ENCODE measurements at regions not wholly inside any gene's neighbourhood (a gene's known extent, or its start where the extent isn't known, plus 50 kb on each side); places are given as distances from the start of the nearest gene placed in this dataset.
A peak's percentile ranks its signal among the peaks of the same experiment; 100 is the strongest.
"Not testable (repeated sequence)": the region's sequence is repeated elsewhere in the genome, so short reads cannot be mapped to it uniquely, and the experiment has no call there.

- CTCF ChIA-PET, result interaction anchor here (0.9 kb wide), 1 partner anchor 128 kb away, joined by 3 read pairs; no protein-coding TSS in a partner anchor
- intact Hi-C loops (cut with micrococcal nuclease), result no loop called here
- H3K27me3 ChIP-seq (ENCODE audit: low read length), result no peaks in the 10 kb centered on the region
- no peaks in the 10 kb centered on the region for H3K9me3 ChIP-seq (ENCODE audit: low read length)
- POLR2A ChIA-PET (ENCODE audit: unreplicated experiment), result no interaction called here
- H2AFZ ChIP-seq (ENCODE audit: low read length), result peak overlapping the region; percentile 17; the same call in 1 of the 2 replicates
- no peaks in the 10 kb centered on the region for H3K79me2 ChIP-seq (ENCODE audit: low read length)
- H3K4me1 ChIP-seq (ENCODE audit: insufficient read depth, low read length), result peaks cover 11% of the 10 kb centered on the region
- H3K9ac ChIP-seq (ENCODE audit: low read length), result no peak overlapping the region
- H3F3A ChIP-seq (ENCODE audit: low read length, unreplicated experiment), result no peaks in the 10 kb centered on the region
- H3K27ac ChIP-seq (ENCODE audit: low read length), result no peak overlapping the region
- no peaks in the 10 kb centered on the region for H3K9me2 ChIP-seq (replicated peaks; ENCODE audit: low read length)
- H3K4me3 ChIP-seq (ENCODE audit: low read length), result no peak overlapping the region
- TF ChIP-seq EZH2 (IDR thresholded peaks at IDR 0.05; ENCODE audit: low read length, unreplicated experiment) (no peak), CTCF (conservative IDR thresholded peaks at IDR 0.05; ENCODE audit: low read depth, low read length) (0 out of 2 replicates have a peak, but pooled peaks have one; percentile 43)
- H3K36me3 ChIP-seq (ENCODE audit: low read depth, low read length), result no peaks in the 10 kb centered on the region
- DNase-seq (peak; percentile 73), ATAC-seq (peak; percentile 95)
- H3K4me2 ChIP-seq (ENCODE audit: low read length), result no peak overlapping the region
- BruUV-seq (replicated peaks), result no TSS peak
- H4K20me1 ChIP-seq (ENCODE audit: low read length), result no peaks in the 10 kb centered on the region
Observed at GRCh38 chr10:60594476-60595051, 183.7 kb upstream of the CDK1 start.

GRCh38 chr10:60591119-60591518 lies 187.2 kb upstream of the CDK1 start:
- Histone ChIP-seq H3K9me2 (replicated peaks; ENCODE audit: low read length) (no peaks in the 10 kb centered on the region), H3K9ac (ENCODE audit: low read length) (no peak overlapping the region), H3K36me3 (ENCODE audit: low read depth, low read length) (no peaks in the 10 kb centered on the region), H3F3A (ENCODE audit: low read length, unreplicated experiment) (no peaks in the 10 kb centered on the region), H3K27ac (ENCODE audit: low read length) (no peak overlapping the region), H3K4me3 (ENCODE audit: low read length) (no peak overlapping the region), H3K4me2 (ENCODE audit: low read length) (no peak overlapping the region), H3K79me2 (ENCODE audit: low read length) (no peaks in the 10 kb centered on the region), H3K9me3 (ENCODE audit: low read length) (no peaks in the 10 kb centered on the region), H2AFZ (ENCODE audit: low read length) (no peak overlapping the region), H4K20me1 (ENCODE audit: low read length) (no peaks in the 10 kb centered on the region), H3K4me1 (ENCODE audit: insufficient read depth, low read length) (peaks cover 11% of the 10 kb centered on the region), H3K27me3 (ENCODE audit: low read length) (no peaks in the 10 kb centered on the region)
- TF ChIP-seq EZH2 (IDR thresholded peaks at IDR 0.05; ENCODE audit: low read length, unreplicated experiment), result no peak
- TF ChIP-seq CTCF (conservative IDR thresholded peaks at IDR 0.05; ENCODE audit: low read depth, low read length), result no peak
- no peak for TF ChIP-seq EZH2phosphoT487 (IDR thresholded peaks at IDR 0.05; ENCODE audit: borderline replicate concordance, low read length)
- CTCF ChIA-PET, result no interaction called here
- POLR2A ChIA-PET (ENCODE audit: unreplicated experiment), result no interaction called here
- ATAC-seq (no peak), DNase-seq (no peak)
- BruUV-seq (replicated peaks), result no TSS peak
- intact Hi-C loops (cut with micrococcal nuclease), result no loop called here

GRCh38 chr10:60589376-60589775 lies 188.9 kb upstream of the CDK1 start:
- ATAC-seq, result no peak
- ChIA-PET POLR2A (ENCODE audit: unreplicated experiment) (no interaction called here), CTCF (no interaction called here)
- Histone ChIP-seq H3K27ac (ENCODE audit: low read length) (no peak overlapping the region), H3F3A (ENCODE audit: low read length, unreplicated experiment) (no peaks in the 10 kb centered on the region), H3K79me2 (ENCODE audit: low read length) (no peaks in the 10 kb centered on the region), H3K9me2 (replicated peaks; ENCODE audit: low read length) (no peaks in the 10 kb centered on the region), H3K4me3 (ENCODE audit: low read length) (no peak overlapping the region), H2AFZ (ENCODE audit: low read length) (no peak overlapping the region), H3K4me2 (ENCODE audit: low read length) (no peak overlapping the region), H4K20me1 (ENCODE audit: low read length) (no peaks in the 10 kb centered on the region), H3K9me3 (ENCODE audit: low read length) (no peaks in the 10 kb centered on the region), H3K36me3 (ENCODE audit: low read depth, low read length) (no peaks in the 10 kb centered on the region), H3K9ac (ENCODE audit: low read length) (no peak overlapping the region), H3K27me3 (ENCODE audit: low read length) (no peaks in the 10 kb centered on the region), H3K4me1 (ENCODE audit: insufficient read depth, low read length) (0 out of 2 replicates have a peak, but pooled peaks cover under 1% of the 10 kb centered on the region)
- intact Hi-C loops (cut with micrococcal nuclease), result no loop called here
- TF ChIP-seq EZH2 (IDR thresholded peaks at IDR 0.05; ENCODE audit: low read length, unreplicated experiment) (no peak), EZH2phosphoT487 (IDR thresholded peaks at IDR 0.05; ENCODE audit: borderline replicate concordance, low read length) (no peak), CTCF (conservative IDR thresholded peaks at IDR 0.05; ENCODE audit: low read depth, low read length) (no peak)
- no TSS peak for BruUV-seq (replicated peaks)
- no peak for DNase-seq

GRCh38 chr10:60581782-60582181 lies 192.1 kb upstream of the ANK3 start:
- H3K4me3 ChIP-seq (ENCODE audit: low read length); CTCF ChIA-PET; H3K27ac ChIP-seq (ENCODE audit: low read length); H3K4me2 ChIP-seq (ENCODE audit: low read length); POLR2A ChIA-PET (ENCODE audit: unreplicated experiment); H4K20me1 ChIP-seq (ENCODE audit: low read length); ATAC-seq; BruUV-seq (replicated peaks); H3K9ac ChIP-seq (ENCODE audit: low read length); H3K9me3 ChIP-seq (ENCODE audit: low read length); H3K9me2 ChIP-seq (replicated peaks; ENCODE audit: low read length); H3F3A ChIP-seq (ENCODE audit: low read length, unreplicated experiment); H3K79me2 ChIP-seq (ENCODE audit: low read length); DNase-seq; H2AFZ ChIP-seq (ENCODE audit: low read length); H3K27me3 ChIP-seq (ENCODE audit: low read length); intact Hi-C loops (cut with micrococcal nuclease); H3K36me3 ChIP-seq (ENCODE audit: low read depth, low read length): not testable (repeated sequence)
- peaks cover 16% of the 10 kb centered on the region for H3K4me1 ChIP-seq (ENCODE audit: insufficient read depth, low read length)

All from PC-3 (cell line).